ENCODE measurements at regions not wholly inside any gene's neighbourhood (a gene's known extent, or its start where the extent isn't known, plus 50 kb on each side); places are given as distances from the start of the nearest gene placed in this dataset.

DNA sequence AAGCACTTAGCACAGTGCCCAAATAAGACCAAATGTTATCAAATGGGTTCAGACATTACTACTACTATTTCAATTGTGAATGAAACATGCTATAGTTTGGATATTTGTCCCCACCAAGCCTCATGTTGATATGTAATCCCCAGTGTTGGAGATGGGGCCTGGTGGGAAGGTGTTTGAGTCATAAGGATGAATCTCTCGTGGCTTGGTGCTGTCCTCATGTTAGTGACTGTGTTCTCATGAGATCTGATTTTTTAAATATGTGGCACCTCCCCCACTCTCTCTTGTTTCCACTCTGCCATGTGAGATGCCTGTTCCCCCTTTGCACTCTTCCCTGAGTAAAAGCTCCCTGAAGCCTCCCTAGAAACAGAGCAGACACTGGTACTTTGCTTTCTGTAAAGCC lies 148.7 kb upstream of the TGFBR2 start:
- TF ChIP-seq SIN3A (IDR thresholded peaks at IDR 0.05; ENCODE audit: borderline replicate concordance, insufficient read depth, low read depth, low read length) (no peak), TCF7L2 (IDR thresholded peaks at IDR 0.05; ENCODE audit: low read depth, low read length) (no peak), POLR2AphosphoS5 (IDR thresholded peaks at IDR 0.05; ENCODE audit: low read depth, low read length) (no peak)
- TF ChIP-seq, protein P1, sequence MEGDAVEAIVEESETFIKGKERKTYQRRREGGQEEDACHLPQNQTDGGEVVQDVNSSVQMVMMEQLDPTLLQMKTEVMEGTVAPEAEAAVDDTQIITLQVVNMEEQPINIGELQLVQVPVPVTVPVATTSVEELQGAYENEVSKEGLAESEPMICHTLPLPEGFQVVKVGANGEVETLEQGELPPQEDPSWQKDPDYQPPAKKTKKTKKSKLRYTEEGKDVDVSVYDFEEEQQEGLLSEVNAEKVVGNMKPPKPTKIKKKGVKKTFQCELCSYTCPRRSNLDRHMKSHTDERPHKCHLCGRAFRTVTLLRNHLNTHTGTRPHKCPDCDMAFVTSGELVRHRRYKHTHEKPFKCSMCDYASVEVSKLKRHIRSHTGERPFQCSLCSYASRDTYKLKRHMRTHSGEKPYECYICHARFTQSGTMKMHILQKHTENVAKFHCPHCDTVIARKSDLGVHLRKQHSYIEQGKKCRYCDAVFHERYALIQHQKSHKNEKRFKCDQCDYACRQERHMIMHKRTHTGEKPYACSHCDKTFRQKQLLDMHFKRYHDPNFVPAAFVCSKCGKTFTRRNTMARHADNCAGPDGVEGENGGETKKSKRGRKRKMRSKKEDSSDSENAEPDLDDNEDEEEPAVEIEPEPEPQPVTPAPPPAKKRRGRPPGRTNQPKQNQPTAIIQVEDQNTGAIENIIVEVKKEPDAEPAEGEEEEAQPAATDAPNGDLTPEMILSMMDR (IDR thresholded peaks at IDR 0.05), result no peak
- TF ChIP-seq, protein P2, sequence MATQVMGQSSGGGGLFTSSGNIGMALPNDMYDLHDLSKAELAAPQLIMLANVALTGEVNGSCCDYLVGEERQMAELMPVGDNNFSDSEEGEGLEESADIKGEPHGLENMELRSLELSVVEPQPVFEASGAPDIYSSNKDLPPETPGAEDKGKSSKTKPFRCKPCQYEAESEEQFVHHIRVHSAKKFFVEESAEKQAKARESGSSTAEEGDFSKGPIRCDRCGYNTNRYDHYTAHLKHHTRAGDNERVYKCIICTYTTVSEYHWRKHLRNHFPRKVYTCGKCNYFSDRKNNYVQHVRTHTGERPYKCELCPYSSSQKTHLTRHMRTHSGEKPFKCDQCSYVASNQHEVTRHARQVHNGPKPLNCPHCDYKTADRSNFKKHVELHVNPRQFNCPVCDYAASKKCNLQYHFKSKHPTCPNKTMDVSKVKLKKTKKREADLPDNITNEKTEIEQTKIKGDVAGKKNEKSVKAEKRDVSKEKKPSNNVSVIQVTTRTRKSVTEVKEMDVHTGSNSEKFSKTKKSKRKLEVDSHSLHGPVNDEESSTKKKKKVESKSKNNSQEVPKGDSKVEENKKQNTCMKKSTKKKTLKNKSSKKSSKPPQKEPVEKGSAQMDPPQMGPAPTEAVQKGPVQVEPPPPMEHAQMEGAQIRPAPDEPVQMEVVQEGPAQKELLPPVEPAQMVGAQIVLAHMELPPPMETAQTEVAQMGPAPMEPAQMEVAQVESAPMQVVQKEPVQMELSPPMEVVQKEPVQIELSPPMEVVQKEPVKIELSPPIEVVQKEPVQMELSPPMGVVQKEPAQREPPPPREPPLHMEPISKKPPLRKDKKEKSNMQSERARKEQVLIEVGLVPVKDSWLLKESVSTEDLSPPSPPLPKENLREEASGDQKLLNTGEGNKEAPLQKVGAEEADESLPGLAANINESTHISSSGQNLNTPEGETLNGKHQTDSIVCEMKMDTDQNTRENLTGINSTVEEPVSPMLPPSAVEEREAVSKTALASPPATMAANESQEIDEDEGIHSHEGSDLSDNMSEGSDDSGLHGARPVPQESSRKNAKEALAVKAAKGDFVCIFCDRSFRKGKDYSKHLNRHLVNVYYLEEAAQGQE (IDR thresholded peaks at IDR 0.05; ENCODE audit: insufficient read depth in 1 of 2, low read depth in 2 of 2, low read length in 1 of 2), result no peak
- in situ Hi-C loops (cut with HindIII; ENCODE audit: low pct_unique_long_range_greater_than_20kb, low sequenced_read_pairs), result no loop called here
- Histone ChIP-seq H3K27ac (ENCODE audit: low read length) (no peak overlapping the region), H3K4me1 (ENCODE audit: control insufficient read depth, insufficient read depth, low read length) (no peaks in the 10 kb centered on the region), H3K27me3 (ENCODE audit: control insufficient read depth, insufficient read depth, low read length) (no peaks in the 10 kb centered on the region), H3K9me3 (ENCODE audit: control insufficient read depth, insufficient read depth, low read depth, low read length) (no peaks in the 10 kb centered on the region), H3K4me3 (ENCODE audit: low read depth in 2 of 2, low read length in 2 of 2) (no peak overlapping the region), H3K36me3 (ENCODE audit: control insufficient read depth, insufficient read depth, low read length) (no peaks in the 10 kb centered on the region)
- intact Hi-C loops (cut with micrococcal nuclease; ENCODE audit: unreplicated experiment), result no loop called here
- DNase-seq (ENCODE audit: low read depth, low spot score), result no peak
- no TSS peak for BruUV-seq (replicated peaks)
- no peak for ATAC-seq
- ChIA-PET CTCF (no interaction called here), POLR2A (no interaction called here)

- ChIA-PET POLR2A (no interaction called here), CTCF (no interaction called here)
- TF ChIP-seq POLR2AphosphoS5 (IDR thresholded peaks at IDR 0.05; ENCODE audit: low read depth, low read length), result no peak
- TF ChIP-seq SIN3A (IDR thresholded peaks at IDR 0.05; ENCODE audit: borderline replicate concordance, insufficient read depth, low read depth, low read length), result no peak
- no peak for TF ChIP-seq TCF7L2 (IDR thresholded peaks at IDR 0.05; ENCODE audit: low read depth, low read length)
- TF ChIP-seq, protein P2 (IDR thresholded peaks at IDR 0.05; ENCODE audit: insufficient read depth in 1 of 2, low read depth in 2 of 2, low read length in 1 of 2), result no peak
- BruUV-seq (replicated peaks), result no TSS peak
- Histone ChIP-seq H3K36me3 (ENCODE audit: control insufficient read depth, insufficient read depth, low read length) (no peaks in the 10 kb centered on the region), H3K4me1 (ENCODE audit: control insufficient read depth, insufficient read depth, low read length) (no peaks in the 10 kb centered on the region), H3K9me3 (ENCODE audit: control insufficient read depth, insufficient read depth, low read depth, low read length) (no peaks in the 10 kb centered on the region), H3K4me3 (ENCODE audit: low read depth in 2 of 2, low read length in 2 of 2) (no peak overlapping the region), H3K27ac (ENCODE audit: low read length) (no peak overlapping the region), H3K27me3 (ENCODE audit: control insufficient read depth, insufficient read depth, low read length) (no peaks in the 10 kb centered on the region)
- DNase-seq (ENCODE audit: low read depth, low spot score) (no peak), ATAC-seq (no peak)
- in situ Hi-C loops (cut with HindIII; ENCODE audit: low pct_unique_long_range_greater_than_20kb, low sequenced_read_pairs), result no loop called here
- intact Hi-C loops (cut with micrococcal nuclease; ENCODE audit: unreplicated experiment), result no loop called here
Measured at GRCh38 chr3:30458376-30459171, 147.8 kb upstream of the TGFBR2 start.

Data from Panc1 (cell line).